ENCODE measurements at regions not wholly inside any gene's neighbourhood (a gene's known extent, or its start where the extent isn't known, plus 50 kb on each side); places are given as distances from the start of the nearest gene placed in this dataset.
"Not testable (repeated sequence)": the region's sequence is repeated elsewhere in the genome, so short reads cannot be mapped to it uniquely, and the experiment has no call there.

- intact Hi-C loops (cut with micrococcal nuclease): no loop called here
Measured at GRCh38 chr2:60251247-60251646, 302.2 kb downstream of the BCL11A start.

GRCh38 chr2:60249879-60250278 is 303.6 kb downstream of the BCL11A start:
- intact Hi-C loops (cut with micrococcal nuclease): no loop called here

GRCh38 chr2:60247471-60247870 is 306.0 kb downstream of the BCL11A start:
- intact Hi-C loops (cut with micrococcal nuclease): no loop called here

- intact Hi-C loops (cut with micrococcal nuclease): no loop called here
Measured at GRCh38 chr2:60246583-60246982, 306.9 kb downstream of the BCL11A start.

- intact Hi-C loops (cut with micrococcal nuclease): no loop called here
Measured at GRCh38 chr2:60234274-60234986, 319.0 kb downstream of the BCL11A start.

GRCh38 chr2:60230596-60230995 is 322.9 kb downstream of the BCL11A start:
- intact Hi-C loops (cut with micrococcal nuclease): no loop called here

GRCh38 chr2:60230037-60230436 is 323.4 kb downstream of the BCL11A start:
- intact Hi-C loops (cut with micrococcal nuclease): no loop called here

GRCh38 chr2:60226943-60227342 is 326.5 kb downstream of the BCL11A start:
- intact Hi-C loops (cut with micrococcal nuclease): no loop called here

- intact Hi-C loops (cut with micrococcal nuclease): no loop called here
Measured at GRCh38 chr2:60226191-60226590, 327.3 kb downstream of the BCL11A start.

- intact Hi-C loops (cut with micrococcal nuclease): no loop called here
Measured at GRCh38 chr2:60223859-60224258, 329.6 kb downstream of the BCL11A start.

- intact Hi-C loops (cut with micrococcal nuclease): no loop called here
Measured at GRCh38 chr2:60221098-60221497, 332.4 kb downstream of the BCL11A start.

- intact Hi-C loops (cut with micrococcal nuclease): no loop called here
Measured at GRCh38 chr2:60219536-60219935, 333.9 kb downstream of the BCL11A start.

GRCh38 chr2:60216452-60216995 is 336.9 kb downstream of the BCL11A start:
- intact Hi-C loops (cut with micrococcal nuclease): no loop called here

- intact Hi-C loops (cut with micrococcal nuclease): no loop called here
Measured at GRCh38 chr2:60215386-60215901, 338.0 kb downstream of the BCL11A start.

- intact Hi-C loops (cut with micrococcal nuclease): no loop called here
Measured at GRCh38 chr2:60214626-60214875, 338.9 kb downstream of the BCL11A start.

- intact Hi-C loops (cut with micrococcal nuclease): no loop called here
Measured at GRCh38 chr2:60213865-60214625, 339.4 kb downstream of the BCL11A start.

GRCh38 chr2:60212181-60212945 is 341.1 kb downstream of the BCL11A start:
- intact Hi-C loops (cut with micrococcal nuclease): no loop called here

GRCh38 chr2:60189006-60189405 is 364.4 kb downstream of the BCL11A start:
- intact Hi-C loops (cut with micrococcal nuclease): not testable (repeated sequence)

- intact Hi-C loops (cut with micrococcal nuclease): no loop called here
Measured at GRCh38 chr2:60175290-60175689, 378.2 kb downstream of the BCL11A start.

GRCh38 chr2:60174146-60174545 is 379.3 kb downstream of the BCL11A start:
- intact Hi-C loops (cut with micrococcal nuclease): no loop called here

- intact Hi-C loops (cut with micrococcal nuclease): no loop called here
Measured at GRCh38 chr2:60172801-60173200, 380.7 kb downstream of the BCL11A start.

GRCh38 chr2:60170272-60170671 is 383.2 kb downstream of the BCL11A start:
- intact Hi-C loops (cut with micrococcal nuclease): no loop called here
